Calu3 (cell line): ENCODE measurements at regions not wholly inside any gene's neighbourhood (a gene's known extent, or its start where the extent isn't known, plus 50 kb on each side); places are given as distances from the start of the nearest gene placed in this dataset.

Experiments
- BruUV-seq: library from RNA; stranded (reverse); fragments of 400-500 nt; replicated peaks from 2 replicates; lab custom pipeline; 2021; lab: Mats Ljungman, UMichigan
- CTCF ChIA-PET: fragments of 300-600 bp; sonication (Branson Sonifier 250); formaldehyde crosslinking; loops from one replicate; lab custom pipeline; 2022; ENCODE audit warnings: antibody characterized with exemption; lab: Charles Lee
- DNase-seq: peaks from one replicate; pipeline ENCODE4 v3.0.0; 2022
- H3K27ac Mint-ChIP-seq: one replicate; pipeline ENCODE4 v1.8.0; 2022; ENCODE audit warnings: mixed read lengths; ENCODE audit not compliant: unreplicated experiment
- H3K27me3 Mint-ChIP-seq: one replicate; pipeline ENCODE4 v1.8.0; 2022; ENCODE audit warnings: mixed read lengths; ENCODE audit not compliant: unreplicated experiment
- H3K36me3 Mint-ChIP-seq: one replicate; pipeline ENCODE4 v1.8.0; 2022; ENCODE audit warnings: mild to moderate bottlenecking, moderate library complexity, mixed read lengths; ENCODE audit not compliant: insufficient read depth, unreplicated experiment
- H3K4me1 Mint-ChIP-seq: one replicate; pipeline ENCODE4 v1.8.0; 2022; ENCODE audit warnings: mild to moderate bottlenecking, low read depth, mixed read lengths; ENCODE audit not compliant: unreplicated experiment
- H3K4me3 Mint-ChIP-seq: one replicate; pipeline ENCODE4 v1.8.0; 2022; ENCODE audit warnings: mild to moderate bottlenecking, low read depth, moderate library complexity, mixed read lengths; ENCODE audit not compliant: unreplicated experiment
- H3K9me3 Mint-ChIP-seq: one replicate; pipeline ENCODE4 v1.8.0; 2022; ENCODE audit warnings: low read depth, mixed read lengths; ENCODE audit not compliant: unreplicated experiment
- CTCF ChIP-seq: fragments of 200-600 bp; IDR thresholded peaks from one replicate; pipeline ENCODE4 v1.8.0; 2022; ENCODE audit warnings: antibody characterized with exemption; ENCODE audit not compliant: unreplicated experiment
- intact Hi-C: fragments of 100-400 bp; cut with micrococcal nuclease; formaldehyde crosslinking; loops from one replicate; pipeline ENCODE4 v1.10.0; 2022; ENCODE audit not compliant: unreplicated experiment

GRCh38 chr9:109725460-109725859, 54.5 kb upstream of the PALM2AKAP2 start:
- BruUV-seq, result no TSS peak

GRCh38 chr9:109726119-109726518, 53.9 kb upstream of the PALM2AKAP2 start:
- no peak for TF ChIP-seq CTCF
- H3K36me3 Mint-ChIP-seq, result no peaks in the 10 kb centered on the region
- no peak overlapping the region for H3K4me3 Mint-ChIP-seq
- CTCF ChIA-PET, result no interaction called here
- intact Hi-C loops, result no loop called here
- no peak overlapping the region for H3K27ac Mint-ChIP-seq
- no peaks in the 10 kb centered on the region for H3K9me3 Mint-ChIP-seq
- DNase-seq, result no peak
- no peaks in the 10 kb centered on the region for H3K27me3 Mint-ChIP-seq
- H3K4me1 Mint-ChIP-seq, result peaks cover 9% of the 10 kb centered on the region
- BruUV-seq, result no TSS peak

More at GRCh38 chr9:109725460-109725859, 54.5 kb upstream of the PALM2AKAP2 start:
- no peak for TF ChIP-seq CTCF
- Mint-ChIP-seq H3K9me3 (no peaks in the 10 kb centered on the region), H3K27me3 (no peaks in the 10 kb centered on the region), H3K27ac (no peak overlapping the region), H3K4me1 (peaks cover 9% of the 10 kb centered on the region), H3K4me3 (no peak overlapping the region), H3K36me3 (no peaks in the 10 kb centered on the region)
- DNase-seq, result no peak
- CTCF ChIA-PET, result no interaction called here
- intact Hi-C loops, result no loop called here

- Mint-ChIP-seq H3K4me3 (no peak overlapping the region), H3K27me3 (no peaks in the 10 kb centered on the region), H3K4me1 (peaks cover 9% of the 10 kb centered on the region), H3K9me3 (no peaks in the 10 kb centered on the region), H3K27ac (no peak overlapping the region), H3K36me3 (peaks cover 4% of the 10 kb centered on the region)
- no TSS peak for BruUV-seq
- intact Hi-C loops, result no loop called here
- DNase-seq, result no peak
- TF ChIP-seq CTCF, result no peak
- CTCF ChIA-PET, result no interaction called here
These were observed 51.2 kb upstream of the PALM2AKAP2 start for GRCh38 chr9:109728686-109729300.

- no peak for DNase-seq
- no peaks in the 10 kb centered on the region for H3K9me3 Mint-ChIP-seq
- no peaks in the 10 kb centered on the region for H3K27me3 Mint-ChIP-seq
- H3K36me3 Mint-ChIP-seq, result peaks cover 7% of the 10 kb centered on the region
- intact Hi-C loops, result no loop called here
- H3K4me1 Mint-ChIP-seq, result peaks cover 9% of the 10 kb centered on the region
- CTCF ChIA-PET, result no interaction called here
- no peak overlapping the region for H3K4me3 Mint-ChIP-seq
- no TSS peak for BruUV-seq
- TF ChIP-seq CTCF, result no peak
- H3K27ac Mint-ChIP-seq, result no peak overlapping the region
These were observed 50.5 kb upstream of the PALM2AKAP2 start for GRCh38 chr9:109729513-109729912.
